OCI-LY3 (cell line): ENCODE measurements at regions not wholly inside any gene's neighbourhood (a gene's known extent, or its start where the extent isn't known, plus 50 kb on each side); places are given as distances from the start of the nearest gene placed in this dataset.

Experiments used
- EZH2phosphoT487 ChIP-seq: fragments of 200-600 bp; shearing (Covaris generic); IDR thresholded peaks from 2 replicates; pipeline ENCODE4 v1.6.1; 2018; ENCODE audit warnings: antibody characterized with exemption, mixed run types, low read depth
- TF ChIP-seq, protein P1 (sequence below): fragments of 200-600, 300-600 bp; sonication (generic); IDR thresholded peaks from 2 replicates; pipeline ENCODE4 v1.5.1; 2014; ENCODE audit warnings: antibody characterized with exemption, low read length, low read depth

DNA sequence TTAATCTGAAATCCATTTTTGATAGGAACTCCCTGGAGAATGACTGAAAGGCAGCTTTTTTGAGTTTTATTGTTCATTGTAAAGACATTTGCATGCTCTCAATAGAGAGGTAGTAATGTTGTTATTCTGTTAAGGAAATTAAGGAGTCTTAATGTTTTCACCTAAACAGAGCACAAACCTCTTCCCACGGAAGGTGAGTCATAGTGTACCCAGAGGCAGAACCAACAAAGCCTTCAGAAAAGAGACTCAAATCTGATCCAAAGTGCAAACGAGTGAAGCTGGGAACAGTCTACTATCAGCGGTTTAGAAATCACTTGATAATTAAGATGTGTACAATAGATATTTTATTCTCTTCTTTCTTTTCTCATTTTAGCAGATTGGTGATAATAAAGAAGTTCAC lies 470.5 kb downstream of the PLK2 start:
- TF ChIP-seq, protein P1, sequence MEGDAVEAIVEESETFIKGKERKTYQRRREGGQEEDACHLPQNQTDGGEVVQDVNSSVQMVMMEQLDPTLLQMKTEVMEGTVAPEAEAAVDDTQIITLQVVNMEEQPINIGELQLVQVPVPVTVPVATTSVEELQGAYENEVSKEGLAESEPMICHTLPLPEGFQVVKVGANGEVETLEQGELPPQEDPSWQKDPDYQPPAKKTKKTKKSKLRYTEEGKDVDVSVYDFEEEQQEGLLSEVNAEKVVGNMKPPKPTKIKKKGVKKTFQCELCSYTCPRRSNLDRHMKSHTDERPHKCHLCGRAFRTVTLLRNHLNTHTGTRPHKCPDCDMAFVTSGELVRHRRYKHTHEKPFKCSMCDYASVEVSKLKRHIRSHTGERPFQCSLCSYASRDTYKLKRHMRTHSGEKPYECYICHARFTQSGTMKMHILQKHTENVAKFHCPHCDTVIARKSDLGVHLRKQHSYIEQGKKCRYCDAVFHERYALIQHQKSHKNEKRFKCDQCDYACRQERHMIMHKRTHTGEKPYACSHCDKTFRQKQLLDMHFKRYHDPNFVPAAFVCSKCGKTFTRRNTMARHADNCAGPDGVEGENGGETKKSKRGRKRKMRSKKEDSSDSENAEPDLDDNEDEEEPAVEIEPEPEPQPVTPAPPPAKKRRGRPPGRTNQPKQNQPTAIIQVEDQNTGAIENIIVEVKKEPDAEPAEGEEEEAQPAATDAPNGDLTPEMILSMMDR = no peak
- TF ChIP-seq EZH2phosphoT487 = no peak
